Hepatocyte (in vitro differentiated cells): ENCODE measurements at regions not wholly inside any gene's neighbourhood (a gene's known extent, or its start where the extent isn't known, plus 50 kb on each side); places are given as distances from the start of the nearest gene placed in this dataset.

ENCODE experiments used
- DNase-seq: peaks from one replicate; pipeline ENCODE4 v3.0.0-alpha.2; 2016; ENCODE audit warnings: low spot score
- H2AFZ ChIP-seq: fragments of 200-600 bp; sonication (generic); 2 replicates; pipeline ENCODE4 v1.6.0; 2016; ENCODE audit warnings: antibody characterized with exemption, mild to moderate bottlenecking
- H3K27ac ChIP-seq: fragments of 200-600 bp; sonication (generic); 2 replicates; pipeline ENCODE4 v1.5.1; 2016; ENCODE audit warnings: mild to moderate bottlenecking
- H3K27me3 ChIP-seq: fragments of 200-600 bp; sonication (generic); 2 replicates; pipeline ENCODE4 v1.6.1; 2016
- H3K36me3 ChIP-seq: fragments of 200-600 bp; sonication (generic); replicated peaks from 2 replicates; pipeline ENCODE4 v1.5.1; 2016; ENCODE audit warnings: low read depth; ENCODE audit not compliant: insufficient read depth
- H3K4me1 ChIP-seq: fragments of 200-600 bp; sonication (generic); 2 replicates; pipeline ENCODE4 v1.5.1; 2016; ENCODE audit warnings: mild to moderate bottlenecking, moderate library complexity; ENCODE audit not compliant: insufficient read depth
- H3K4me2 ChIP-seq: fragments of 200-600 bp; sonication (generic); 2 replicates; pipeline ENCODE4 v1.6.0; 2016
- H3K4me3 ChIP-seq: fragments of 200-600 bp; sonication (generic); 2 replicates; pipeline ENCODE4 v1.5.1; 2016; ENCODE audit warnings: mild to moderate bottlenecking
- H3K79me2 ChIP-seq: fragments of 200-600 bp; sonication (generic); 2 replicates; pipeline ENCODE4 v1.6.0; 2017; ENCODE audit warnings: mild to moderate bottlenecking
- H3K9me2 ChIP-seq: fragments of 200-600 bp; sonication (generic); replicated peaks from 2 replicates; pipeline ENCODE4 v1.6.0; 2017; ENCODE audit warnings: mild to moderate bottlenecking; ENCODE audit not compliant: insufficient read depth
- H3K9me3 ChIP-seq: fragments of 200-600 bp; sonication (generic); 2 replicates; pipeline ENCODE4 v1.5.1; 2016; ENCODE audit warnings: low read depth, mild to moderate bottlenecking
- H4K20me1 ChIP-seq: fragments of 200-600 bp; sonication (generic); 2 replicates; pipeline ENCODE4 v1.6.0; 2016; ENCODE audit warnings: mild to moderate bottlenecking; ENCODE audit not compliant: insufficient read depth, poor library complexity, severe bottlenecking
- CTCF ChIP-seq: fragments of 200-600 bp; sonication (generic); IDR thresholded peaks from 2 replicates; pipeline ENCODE4 v1.5.1; 2016; ENCODE audit warnings: antibody characterized with exemption, mild to moderate bottlenecking; ENCODE audit not compliant: poor library complexity
- EZH2 ChIP-seq: fragments of 200-600 bp; sonication (generic); IDR thresholded peaks from 2 replicates; pipeline ENCODE4 v1.6.1; 2016; ENCODE audit warnings: antibody characterized with exemption, mild to moderate bottlenecking, borderline replicate concordance
- EZH2phosphoT487 ChIP-seq: fragments of 200-600 bp; sonication (generic); IDR thresholded peaks from one replicate; pipeline ENCODE4 v1.6.1; 2018; ENCODE audit warnings: antibody characterized with exemption, mild to moderate bottlenecking, low read depth, moderate library complexity; ENCODE audit not compliant: unreplicated experiment, severe bottlenecking
- WGBS: methylation state at CpG from one replicate; pipeline ENCODE4 v1.1.6; 2016; ENCODE audit warnings: low lambda C conversion rate; ENCODE audit errors: missing lambda C conversion rate; 5-methylcytosine and 5-hydroxymethylcytosine counted together

DNA sequence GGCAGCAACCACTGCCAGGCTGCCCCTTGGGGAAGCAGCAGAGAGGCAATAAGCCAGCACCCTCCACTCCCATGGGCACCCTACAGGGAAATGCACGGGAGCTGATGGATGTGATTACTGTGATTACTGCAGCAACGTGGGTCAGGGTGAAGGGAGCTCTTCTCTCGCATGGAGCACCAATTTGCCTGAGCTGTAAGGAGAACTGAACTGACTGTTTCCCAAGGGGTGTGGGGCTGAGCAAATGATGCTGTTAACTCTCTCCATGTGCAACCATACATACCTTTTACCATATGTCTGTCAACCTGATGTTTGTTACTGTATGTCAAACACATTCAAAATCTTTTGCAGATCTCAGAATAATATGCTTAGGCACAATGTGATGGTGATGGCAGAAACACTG, 680.6 kb downstream of the SQOR start:
- Histone ChIP-seq H3K4me2 (no peak overlapping the region), H4K20me1 (no peaks in the 10 kb centered on the region), H3K4me1 (no peaks in the 10 kb centered on the region), H3K27me3 (no peaks in the 10 kb centered on the region), H3K27ac (no peak overlapping the region), H3K9me2 (no peaks in the 10 kb centered on the region), H2AFZ (no peak overlapping the region), H3K9me3 (no peaks in the 10 kb centered on the region), H3K36me3 (no peaks in the 10 kb centered on the region), H3K4me3 (no peak overlapping the region), H3K79me2 (no peaks in the 10 kb centered on the region)
- WGBS: 43% methylated on average over 3 of the region's 3 CpGs
- no peak for TF ChIP-seq EZH2
- TF ChIP-seq EZH2phosphoT487: no peak
- TF ChIP-seq CTCF: no peak
- DNase-seq: no peak

DNA sequence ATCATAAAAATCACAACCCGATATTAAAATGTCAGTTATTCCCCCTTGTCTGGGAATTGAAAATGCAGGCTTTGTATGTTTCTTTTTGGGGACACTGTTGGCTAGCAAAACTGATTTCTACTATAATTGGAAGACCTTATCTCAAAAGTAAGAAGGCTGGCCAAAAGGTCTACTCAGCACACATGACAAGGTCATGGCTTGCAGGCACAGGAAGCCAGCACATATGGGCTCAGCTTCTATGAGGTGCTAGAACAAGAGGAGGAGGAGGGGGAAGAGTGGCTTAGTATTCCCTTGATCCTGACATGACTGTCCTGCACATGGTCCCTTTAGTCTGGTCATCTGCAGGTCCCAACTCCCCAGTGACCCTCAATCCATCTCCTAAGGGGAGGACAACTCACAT, 681.2 kb downstream of the SQOR start:
- DNase-seq: no peak
- Histone ChIP-seq H3K4me2 (no peak overlapping the region), H3K79me2 (no peaks in the 10 kb centered on the region), H3K4me3 (no peak overlapping the region), H3K4me1 (no peaks in the 10 kb centered on the region), H3K36me3 (no peaks in the 10 kb centered on the region), H3K9me3 (no peaks in the 10 kb centered on the region), H4K20me1 (no peaks in the 10 kb centered on the region), H3K27ac (no peak overlapping the region), H3K9me2 (no peaks in the 10 kb centered on the region), H3K27me3 (no peaks in the 10 kb centered on the region), H2AFZ (no peak overlapping the region)
- 85% methylated on average over 1 of the region's 1 CpG for WGBS
- TF ChIP-seq EZH2phosphoT487: no peak
- no peak for TF ChIP-seq EZH2
- no peak for TF ChIP-seq CTCF

DNA sequence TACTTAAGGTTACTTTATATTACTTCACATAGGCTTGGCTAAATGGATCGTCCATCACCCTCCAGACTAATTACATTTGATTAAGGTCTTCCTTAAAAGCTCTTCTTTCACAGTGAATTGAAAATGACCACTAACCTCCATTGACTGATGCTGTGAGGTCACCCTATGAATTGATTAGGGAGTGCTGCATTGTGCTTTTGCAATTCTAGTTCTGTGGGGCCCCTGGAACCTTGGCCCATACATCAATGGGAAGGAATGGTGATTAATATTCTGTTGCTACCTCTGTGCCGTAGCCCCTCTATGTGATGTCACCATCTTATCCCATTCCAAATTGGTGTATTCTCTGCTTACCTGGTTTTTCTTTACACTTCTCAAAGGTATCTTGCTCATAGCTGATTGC, 682.2 kb downstream of the SQOR start:
- Histone ChIP-seq H3K27ac (no peak overlapping the region), H3K4me2 (no peak overlapping the region), H2AFZ (no peak overlapping the region), H3K79me2 (no peaks in the 10 kb centered on the region), H3K9me2 (no peaks in the 10 kb centered on the region), H3K36me3 (no peaks in the 10 kb centered on the region), H3K27me3 (no peaks in the 10 kb centered on the region), H3K9me3 (no peaks in the 10 kb centered on the region), H3K4me3 (no peak overlapping the region), H4K20me1 (no peaks in the 10 kb centered on the region), H3K4me1 (no peaks in the 10 kb centered on the region)
- DNase-seq: no peak
- TF ChIP-seq EZH2: no peak
- TF ChIP-seq EZH2phosphoT487: no peak
- no peak for TF ChIP-seq CTCF
- WGBS: 96% methylated on average over 2 of the region's 2 CpGs

DNA sequence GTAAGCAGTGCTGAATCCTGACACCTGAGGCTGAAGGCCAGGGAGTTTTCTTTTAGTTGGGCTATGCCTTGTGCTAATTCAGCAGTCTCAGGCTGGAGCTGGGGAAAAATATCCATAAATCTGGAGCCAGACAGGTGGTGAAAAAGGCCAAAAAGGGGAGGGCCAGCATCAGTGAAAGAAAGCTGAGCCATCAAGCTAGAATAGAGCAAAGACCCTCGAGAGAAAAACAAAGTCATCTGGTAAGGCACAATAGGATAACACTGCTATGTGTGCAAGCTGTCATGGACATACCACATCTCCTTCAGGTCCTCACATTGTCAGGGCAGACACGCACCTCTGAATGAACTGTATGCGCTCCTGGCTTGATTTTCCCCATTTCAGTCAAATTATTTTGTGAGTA, 687.9 kb downstream of the SQOR start:
- no peak for DNase-seq
- no peaks in the 10 kb centered on the region for H3K9me3 ChIP-seq
- no peak overlapping the region for H3K4me3 ChIP-seq
- no peaks in the 10 kb centered on the region for H3K36me3 ChIP-seq
- WGBS: 88% methylated on average over 3 of the region's 3 CpGs
- no peaks in the 10 kb centered on the region for H3K4me1 ChIP-seq
- no peak for TF ChIP-seq EZH2phosphoT487
- TF ChIP-seq CTCF: no peak
- TF ChIP-seq EZH2: no peak
- H3K27me3 ChIP-seq: no peaks in the 10 kb centered on the region
- no peak overlapping the region for H3K27ac ChIP-seq
- H2AFZ ChIP-seq: no peak overlapping the region
- H3K79me2 ChIP-seq: no peaks in the 10 kb centered on the region
- no peak overlapping the region for H3K4me2 ChIP-seq
- H3K9me2 ChIP-seq: no peaks in the 10 kb centered on the region
- H4K20me1 ChIP-seq: no peaks in the 10 kb centered on the region
